ENCODE measurements at regions not wholly inside any gene's neighbourhood (a gene's known extent, or its start where the extent isn't known, plus 50 kb on each side); places are given as distances from the start of the nearest gene placed in this dataset.

DNA sequence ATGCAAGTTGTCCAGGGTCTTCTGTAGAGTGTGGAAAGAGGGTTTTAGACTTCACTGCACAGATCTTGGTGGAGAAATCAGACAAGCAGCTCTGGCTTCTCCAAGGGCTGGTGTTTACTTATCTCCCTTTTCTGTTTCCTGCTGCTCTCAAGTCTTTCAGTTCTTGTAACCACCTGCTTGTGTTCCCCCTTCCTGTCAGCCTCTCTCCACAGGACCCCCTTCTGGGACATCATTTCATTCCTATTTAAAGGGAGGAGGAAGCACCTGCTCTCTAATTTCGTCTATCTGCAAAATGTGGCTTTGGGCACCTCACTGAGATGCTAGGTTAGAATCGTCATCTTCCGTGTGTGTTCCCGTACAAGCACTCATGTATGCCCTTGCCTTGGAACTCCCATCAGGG, 636.2 kb downstream of the MTRR start:
- Histone ChIP-seq H3K79me2 (ENCODE audit: insufficient read depth) (no peaks in the 10 kb centered on the region), H3K4me1 (ENCODE audit: control insufficient read depth in 1 of 2, insufficient read depth in 2 of 2, low read depth in 1 of 2, low read length in 1 of 2) (no peaks in the 10 kb centered on the region), H3K27ac (ENCODE audit: low read depth in 2 of 2, low read length in 1 of 2) (no peak overlapping the region), H3K9ac (no peak overlapping the region), H3K4me2 (no peak overlapping the region), H4K20me1 (ENCODE audit: insufficient read depth) (no peaks in the 10 kb centered on the region), H3K4me3 (ENCODE audit: low read depth in 2 of 2, low read length in 1 of 2) (no peak overlapping the region), H3F3A (replicated peaks; ENCODE audit: insufficient read depth) (no peaks in the 10 kb centered on the region), H3K27me3 (ENCODE audit: insufficient read depth) (no peaks in the 10 kb centered on the region), H2AFZ (ENCODE audit: low read depth) (no peak overlapping the region), H3K36me3 (replicated peaks in 1 of 2; ENCODE audit: control insufficient read depth in 1 of 2, insufficient read depth in 2 of 2, low read length in 1 of 2) (no peaks in the 10 kb centered on the region), H3K9me2 (no peaks in the 10 kb centered on the region), H3K9me3 (no peaks in the 10 kb centered on the region)
- POLR2A ChIA-PET, result no interaction called here
- no peak for TF ChIP-seq MXI1 (IDR thresholded peaks at IDR 0.05; ENCODE audit: low read depth, low read length)
- no peak for TF ChIP-seq SMC3 (IDR thresholded peaks at IDR 0.05; ENCODE audit: low read depth, low read length)
- TF ChIP-seq, protein P1, sequence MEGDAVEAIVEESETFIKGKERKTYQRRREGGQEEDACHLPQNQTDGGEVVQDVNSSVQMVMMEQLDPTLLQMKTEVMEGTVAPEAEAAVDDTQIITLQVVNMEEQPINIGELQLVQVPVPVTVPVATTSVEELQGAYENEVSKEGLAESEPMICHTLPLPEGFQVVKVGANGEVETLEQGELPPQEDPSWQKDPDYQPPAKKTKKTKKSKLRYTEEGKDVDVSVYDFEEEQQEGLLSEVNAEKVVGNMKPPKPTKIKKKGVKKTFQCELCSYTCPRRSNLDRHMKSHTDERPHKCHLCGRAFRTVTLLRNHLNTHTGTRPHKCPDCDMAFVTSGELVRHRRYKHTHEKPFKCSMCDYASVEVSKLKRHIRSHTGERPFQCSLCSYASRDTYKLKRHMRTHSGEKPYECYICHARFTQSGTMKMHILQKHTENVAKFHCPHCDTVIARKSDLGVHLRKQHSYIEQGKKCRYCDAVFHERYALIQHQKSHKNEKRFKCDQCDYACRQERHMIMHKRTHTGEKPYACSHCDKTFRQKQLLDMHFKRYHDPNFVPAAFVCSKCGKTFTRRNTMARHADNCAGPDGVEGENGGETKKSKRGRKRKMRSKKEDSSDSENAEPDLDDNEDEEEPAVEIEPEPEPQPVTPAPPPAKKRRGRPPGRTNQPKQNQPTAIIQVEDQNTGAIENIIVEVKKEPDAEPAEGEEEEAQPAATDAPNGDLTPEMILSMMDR (IDR thresholded peaks at IDR 0.05), result no peak
- TF ChIP-seq FOSL2 (IDR thresholded peaks at IDR 0.05; ENCODE audit: borderline replicate concordance, low read depth), result no peak
- TF ChIP-seq, protein P2, sequence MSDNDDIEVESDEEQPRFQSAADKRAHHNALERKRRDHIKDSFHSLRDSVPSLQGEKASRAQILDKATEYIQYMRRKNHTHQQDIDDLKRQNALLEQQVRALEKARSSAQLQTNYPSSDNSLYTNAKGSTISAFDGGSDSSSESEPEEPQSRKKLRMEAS (IDR thresholded peaks at IDR 0.05; ENCODE audit: low read depth), result no peak
- CTCF ChIA-PET, result no interaction called here
- no peak for DNase-seq
- 63% methylated on average over 4 of the region's 4 CpGs for WGBS (ENCODE audit: low lambda C conversion rate)

DNA sequence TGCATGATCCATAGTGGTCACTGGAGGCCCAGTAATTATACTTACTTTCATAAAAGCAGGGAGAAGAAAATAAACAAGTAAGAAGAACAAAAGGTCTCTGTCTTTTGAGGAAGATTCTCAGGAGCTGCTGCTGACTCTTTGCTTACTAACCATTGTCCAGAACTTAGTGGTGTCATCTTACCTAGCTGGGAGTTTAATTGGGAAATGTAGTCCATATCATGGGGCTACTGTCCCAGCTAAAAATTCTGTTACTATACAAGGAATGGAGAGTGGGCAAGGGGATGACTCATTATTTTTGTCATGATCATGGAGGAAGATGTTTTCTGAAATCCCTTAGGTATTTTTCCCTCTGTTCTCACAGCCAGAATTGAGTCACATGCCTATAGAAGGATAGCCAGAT, 639.3 kb downstream of the MTRR start:
- Histone ChIP-seq H3K4me1 (ENCODE audit: control insufficient read depth in 1 of 2, insufficient read depth in 2 of 2, low read depth in 1 of 2, low read length in 1 of 2) (no peaks in the 10 kb centered on the region), H4K20me1 (ENCODE audit: insufficient read depth) (no peaks in the 10 kb centered on the region), H3K9me3 (no peaks in the 10 kb centered on the region), H3K27ac (ENCODE audit: low read depth in 2 of 2, low read length in 1 of 2) (no peak overlapping the region), H2AFZ (ENCODE audit: low read depth) (no peak overlapping the region), H3K27me3 (ENCODE audit: insufficient read depth) (no peaks in the 10 kb centered on the region), H3K36me3 (replicated peaks in 1 of 2; ENCODE audit: control insufficient read depth in 1 of 2, insufficient read depth in 2 of 2, low read length in 1 of 2) (no peaks in the 10 kb centered on the region), H3K4me3 (ENCODE audit: low read depth in 2 of 2, low read length in 1 of 2) (no peak overlapping the region), H3K9me2 (no peaks in the 10 kb centered on the region), H3K79me2 (ENCODE audit: insufficient read depth) (no peaks in the 10 kb centered on the region), H3K9ac (no peak overlapping the region), H3K4me2 (no peak overlapping the region), H3F3A (replicated peaks; ENCODE audit: insufficient read depth) (no peaks in the 10 kb centered on the region)
- POLR2A ChIA-PET, result no interaction called here
- no peak for TF ChIP-seq POLR2AphosphoS5 (IDR thresholded peaks at IDR 0.05; ENCODE audit: low read depth, low read length)
- TF ChIP-seq EZH2phosphoT487 (IDR thresholded peaks at IDR 0.05; ENCODE audit: borderline replicate concordance, low read depth), result no peak
- TF ChIP-seq, protein P1 (IDR thresholded peaks at IDR 0.05), result no peak
- no peak for TF ChIP-seq EP300 (IDR thresholded peaks at IDR 0.05; ENCODE audit: borderline replicate concordance in 1 of 2, low read depth in 1 of 2, low read length in 1 of 2)
- no peak for TF ChIP-seq MEF2A (IDR thresholded peaks at IDR 0.05; ENCODE audit: borderline replicate concordance, low read depth)
- TF ChIP-seq MXI1 (IDR thresholded peaks at IDR 0.05; ENCODE audit: low read depth, low read length), result no peak
- TF ChIP-seq FOSL2 (IDR thresholded peaks at IDR 0.05; ENCODE audit: borderline replicate concordance, low read depth), result no peak
- no peak for TF ChIP-seq GATA2 (CRISPR knock-in tag; IDR thresholded peaks at IDR 0.05)
- no peak for TF ChIP-seq SMC3 (IDR thresholded peaks at IDR 0.05; ENCODE audit: low read depth, low read length)
- TF ChIP-seq GABPA (IDR thresholded peaks at IDR 0.05; ENCODE audit: low read depth), result no peak
- TF ChIP-seq, protein P3, sequence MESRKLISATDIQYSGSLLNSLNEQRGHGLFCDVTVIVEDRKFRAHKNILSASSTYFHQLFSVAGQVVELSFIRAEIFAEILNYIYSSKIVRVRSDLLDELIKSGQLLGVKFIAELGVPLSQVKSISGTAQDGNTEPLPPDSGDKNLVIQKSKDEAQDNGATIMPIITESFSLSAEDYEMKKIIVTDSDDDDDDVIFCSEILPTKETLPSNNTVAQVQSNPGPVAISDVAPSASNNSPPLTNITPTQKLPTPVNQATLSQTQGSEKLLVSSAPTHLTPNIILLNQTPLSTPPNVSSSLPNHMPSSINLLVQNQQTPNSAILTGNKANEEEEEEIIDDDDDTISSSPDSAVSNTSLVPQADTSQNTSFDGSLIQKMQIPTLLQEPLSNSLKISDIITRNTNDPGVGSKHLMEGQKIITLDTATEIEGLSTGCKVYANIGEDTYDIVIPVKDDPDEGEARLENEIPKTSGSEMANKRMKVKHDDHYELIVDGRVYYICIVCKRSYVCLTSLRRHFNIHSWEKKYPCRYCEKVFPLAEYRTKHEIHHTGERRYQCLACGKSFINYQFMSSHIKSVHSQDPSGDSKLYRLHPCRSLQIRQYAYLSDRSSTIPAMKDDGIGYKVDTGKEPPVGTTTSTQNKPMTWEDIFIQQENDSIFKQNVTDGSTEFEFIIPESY (IDR thresholded peaks at IDR 0.05; ENCODE audit: borderline replicate concordance, low read depth), result no peak
- no peak for TF ChIP-seq RXRA (IDR thresholded peaks at IDR 0.05; ENCODE audit: borderline replicate concordance, low read depth)
- TF ChIP-seq RAD21 (IDR thresholded peaks at IDR 0.05; ENCODE audit: low read length), result no peak
- DNase-seq, result no peak
- CTCF ChIA-PET, result no interaction called here

Measured in SK-N-SH (cell line).